ENCODE measurements at regions not wholly inside any gene's neighbourhood (a gene's known extent, or its start where the extent isn't known, plus 50 kb on each side); places are given as distances from the start of the nearest gene placed in this dataset.

DNA sequence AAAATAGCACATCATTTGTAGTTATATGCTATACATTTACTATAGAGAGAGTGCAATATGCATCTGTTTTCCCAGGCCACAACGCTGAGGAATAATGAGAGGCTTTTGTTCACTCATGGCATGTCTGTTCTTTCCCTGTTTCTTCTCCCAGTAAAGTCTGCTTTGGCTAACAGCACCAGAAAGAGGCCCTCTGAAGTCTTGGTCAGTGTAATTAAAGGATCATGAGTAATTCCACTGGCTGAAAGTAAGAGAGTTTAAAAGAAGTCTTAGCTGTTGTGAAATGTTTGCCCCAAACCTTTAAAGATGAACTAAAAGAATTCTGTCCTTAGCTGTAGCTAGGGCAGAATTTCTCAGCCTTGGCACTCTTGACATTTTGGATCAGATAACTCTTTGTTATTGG is 228.8 kb downstream of the TLE4 start:
- DNase-seq = no peak

GRCh38 chr9:79799691-79800335 is 228.0 kb downstream of the TLE4 start:
- no peak for DNase-seq

- DNase-seq = no peak
Measured at GRCh38 chr9:79798450-79798849, 226.7 kb downstream of the TLE4 start.

DNA sequence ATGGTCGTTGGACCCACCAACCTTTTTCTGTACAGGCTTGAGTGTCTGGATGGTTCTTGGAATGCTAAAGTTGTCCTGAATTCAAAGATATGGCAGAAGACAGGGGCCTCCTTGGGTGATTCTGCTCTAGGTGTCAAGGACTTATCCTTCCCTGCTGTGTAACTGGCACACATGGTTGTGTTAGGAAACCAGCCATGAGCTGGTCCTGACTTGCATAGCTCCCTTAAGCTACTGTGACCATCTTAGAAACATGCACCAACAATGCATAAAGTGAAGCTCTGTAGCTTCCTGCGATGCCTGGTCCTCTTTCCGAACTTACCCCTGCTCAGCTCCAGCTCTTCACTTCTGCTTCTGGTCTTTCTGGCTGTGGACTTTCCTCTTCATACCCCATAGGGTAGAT is 224.6 kb downstream of the TLE4 start:
- no peak for DNase-seq

DNA sequence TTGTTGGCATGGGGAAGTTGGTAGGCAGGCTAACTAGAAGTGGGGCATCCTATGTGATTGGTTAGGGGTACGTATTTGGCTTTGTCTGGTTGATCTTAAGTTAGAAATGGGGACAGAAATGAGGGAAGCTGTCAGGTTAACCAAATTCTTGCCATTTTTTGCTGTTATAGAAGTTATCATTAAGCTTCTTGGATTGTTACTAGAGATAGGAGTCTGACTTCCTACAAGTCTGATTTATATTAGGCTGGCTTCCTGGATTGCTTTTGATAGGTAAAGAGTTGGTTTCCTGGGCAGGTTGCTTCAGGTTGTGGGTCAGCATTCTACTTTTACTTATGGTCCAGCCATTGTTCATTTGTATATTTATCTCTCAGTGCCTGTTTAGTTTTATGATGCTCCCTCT is 216.9 kb downstream of the TLE4 start:
- DNase-seq = no peak

DNA sequence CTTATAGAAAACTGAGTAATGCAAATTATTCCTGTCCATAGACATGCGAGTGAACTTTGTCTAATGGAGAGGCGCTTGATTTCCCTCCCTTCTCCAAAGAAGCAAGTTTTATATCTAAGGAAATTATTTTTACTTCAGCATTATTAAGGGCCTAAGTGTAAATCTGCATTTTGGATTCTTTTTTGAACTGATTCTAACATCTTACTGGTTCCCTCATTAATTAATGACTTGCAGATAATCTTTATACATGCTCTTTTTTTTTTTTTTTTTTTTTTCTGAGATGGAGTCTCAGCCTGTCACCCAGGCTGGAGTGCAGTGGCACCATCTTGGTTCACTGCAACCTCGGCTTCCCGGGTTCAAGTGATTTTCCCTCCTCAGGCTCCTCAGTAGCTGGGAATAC is 209.5 kb downstream of the TLE4 start:
- no peak for DNase-seq

DNA sequence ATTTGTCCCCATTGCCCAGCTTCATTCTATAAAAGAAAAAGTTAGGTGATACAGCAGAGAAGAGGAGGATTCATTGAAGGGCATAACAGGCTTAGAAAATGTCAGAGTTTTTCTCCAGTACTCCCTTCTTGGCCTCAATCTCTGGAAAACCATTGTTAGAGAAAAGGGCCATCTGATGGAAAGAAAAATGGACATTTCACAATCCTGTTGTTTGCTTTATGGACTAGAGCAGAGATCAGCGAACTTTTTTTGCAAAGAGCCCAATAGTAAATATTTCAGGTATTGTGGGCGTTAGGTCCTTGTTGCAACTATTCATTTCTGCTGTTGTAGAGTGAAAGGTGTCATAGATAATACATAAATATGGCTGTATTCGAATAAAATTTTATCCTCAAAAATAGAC is 208.8 kb downstream of the TLE4 start:
- no peak for DNase-seq

GRCh38 chr9:79779901-79780300 is 208.1 kb downstream of the TLE4 start:
- DNase-seq = no peak

DNA sequence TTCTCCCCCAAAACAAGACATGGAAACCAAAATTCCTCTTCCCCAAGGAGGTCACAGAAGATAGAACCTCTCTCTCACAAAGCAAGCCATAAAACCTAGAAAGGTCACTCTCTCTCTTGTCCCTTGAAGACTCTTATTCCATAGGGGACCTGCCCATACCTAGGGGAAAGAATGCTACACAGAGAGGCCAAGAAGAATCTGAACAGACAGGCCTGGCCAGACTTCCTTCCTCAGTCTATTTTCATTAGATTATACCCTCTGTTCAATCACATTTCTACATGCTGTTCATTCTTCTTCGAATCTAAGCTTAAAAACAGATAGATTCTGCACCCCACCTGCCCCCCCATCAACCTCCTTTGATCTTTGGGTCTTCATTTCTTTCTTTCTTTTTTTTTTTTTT is 206.8 kb downstream of the TLE4 start:
- no peak for DNase-seq

GRCh38 chr9:79776581-79776980 is 204.8 kb downstream of the TLE4 start:
- DNase-seq = no peak

Data from SIG-M5 (cell line).